T-helper 1 cell treated with Interleukin-12 subunit alpha and Interleukin-12 subunit beta and Interleukin-4 antibody, amounts not matched to agents 30 ng/mL and 1 ng/mL, for 36 hours (primary cell): ENCODE measurements at regions not wholly inside any gene's neighbourhood (a gene's known extent, or its start where the extent isn't known, plus 50 kb on each side); places are given as distances from the start of the nearest gene placed in this dataset.
"Not testable (repeated sequence)": the region's sequence is repeated elsewhere in the genome, so short reads cannot be mapped to it uniquely, and the experiment has no call there.

Experiments
- intact Hi-C: fragments of 100-400 bp; cut with micrococcal nuclease; formaldehyde crosslinking; loops from one replicate; pipeline ENCODE4 v1.15.1; 2024

GRCh38 chr7:108627476-108628051 lies 57.9 kb downstream of the DNAJB9 start:
- intact Hi-C loops, result no loop called here

- intact Hi-C loops, result no loop called here
These were observed 59.0 kb downstream of the DNAJB9 start for GRCh38 chr7:108628678-108629077.

GRCh38 chr7:108629651-108630400 lies 60.2 kb downstream of the DNAJB9 start:
- intact Hi-C loops, result no loop called here

GRCh38 chr7:108634036-108634435 lies 64.4 kb downstream of the DNAJB9 start:
- intact Hi-C loops, result no loop called here

- intact Hi-C loops, result no loop called here
These were observed 64.9 kb downstream of the DNAJB9 start for GRCh38 chr7:108634535-108634934.

GRCh38 chr7:108637049-108637621 lies 67.5 kb downstream of the DNAJB9 start:
- intact Hi-C loops, result no loop called here

GRCh38 chr7:108642126-108642525 lies 72.5 kb downstream of the DNAJB9 start:
- intact Hi-C loops, result no loop called here

- intact Hi-C loops, result no loop called here
These were observed 73.5 kb downstream of the DNAJB9 start for GRCh38 chr7:108643136-108643535.

GRCh38 chr7:108648989-108649388 lies 79.3 kb downstream of the DNAJB9 start:
- intact Hi-C loops, result no loop called here

- intact Hi-C loops, result no loop called here
These were observed 80.8 kb downstream of the DNAJB9 start for GRCh38 chr7:108650467-108650866.

GRCh38 chr7:108652886-108653285 lies 83.2 kb downstream of the DNAJB9 start:
- intact Hi-C loops, result no loop called here

- intact Hi-C loops, result no loop called here
These were observed 83.9 kb downstream of the DNAJB9 start for GRCh38 chr7:108653526-108653925.

GRCh38 chr7:108657140-108657726 lies 87.6 kb downstream of the DNAJB9 start:
- intact Hi-C loops, result not testable (repeated sequence)

- intact Hi-C loops, result no loop called here
These were observed 89.6 kb downstream of the DNAJB9 start for GRCh38 chr7:108659261-108659660.

- intact Hi-C loops, result no loop called here
These were observed 90.2 kb downstream of the DNAJB9 start for GRCh38 chr7:108659867-108660266.

GRCh38 chr7:108660465-108660864 lies 90.8 kb downstream of the DNAJB9 start:
- intact Hi-C loops, result no loop called here

GRCh38 chr7:108662783-108663362 lies 93.2 kb downstream of the DNAJB9 start:
- intact Hi-C loops, result no loop called here

GRCh38 chr7:108663701-108664100 lies 94.0 kb downstream of the DNAJB9 start:
- intact Hi-C loops, result no loop called here

GRCh38 chr7:108667216-108667615 lies 97.5 kb downstream of the DNAJB9 start:
- intact Hi-C loops, result no loop called here

- intact Hi-C loops, result no loop called here
These were observed 100.3 kb downstream of the DNAJB9 start for GRCh38 chr7:108669958-108670357.

GRCh38 chr7:108673699-108674098 lies 104.0 kb downstream of the DNAJB9 start:
- intact Hi-C loops, result not testable (repeated sequence)

- intact Hi-C loops, result no loop called here
These were observed 115.0 kb downstream of the DNAJB9 start for GRCh38 chr7:108684629-108685028.
